ENCODE measurements at regions not wholly inside any gene's neighbourhood (a gene's known extent, or its start where the extent isn't known, plus 50 kb on each side); places are given as distances from the start of the nearest gene placed in this dataset.

DNA sequence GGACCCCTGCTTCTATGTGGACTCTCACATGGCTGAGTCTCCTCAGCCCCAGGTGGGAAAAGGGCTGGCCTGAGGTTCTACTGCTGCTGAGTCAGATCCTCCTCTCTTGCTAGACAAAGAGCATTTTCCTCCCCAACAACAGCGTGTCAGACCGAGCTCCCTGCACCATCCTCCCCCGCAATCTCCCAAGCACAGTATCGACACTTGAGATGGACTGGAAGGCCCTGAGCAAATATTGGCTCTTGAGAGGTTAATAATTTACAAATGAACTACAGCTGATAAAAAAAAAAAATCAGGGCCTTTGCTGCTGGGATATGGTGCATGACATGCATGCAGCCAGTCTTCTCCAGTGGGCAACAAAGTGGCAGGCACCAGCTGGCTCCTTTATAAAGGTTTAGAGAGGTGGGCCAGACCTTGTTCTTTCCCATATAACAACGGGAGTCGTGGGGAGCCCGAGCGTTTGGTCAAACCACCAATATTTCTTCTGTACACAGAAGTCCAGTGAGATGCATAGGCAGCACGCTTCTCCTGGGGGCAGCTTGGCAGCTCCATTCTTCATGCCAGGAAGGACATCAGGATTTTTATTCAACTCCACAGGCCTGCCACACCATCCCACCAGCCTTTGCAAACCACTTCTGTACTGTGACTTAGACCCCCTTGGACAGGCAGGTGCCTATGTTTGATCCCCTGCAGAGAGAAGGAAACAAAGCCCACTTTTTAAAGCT lies 55.4 kb upstream of the CAMK1G start:
- ChIA-PET POLR2A (no interaction called here), CTCF (interaction anchor here (0.8 to 1.7 kb wide), 3 partner anchors 15 to 62 kb away, joined by 3 to 6 read pairs (median 5); no protein-coding TSS in a partner anchor)

DNA sequence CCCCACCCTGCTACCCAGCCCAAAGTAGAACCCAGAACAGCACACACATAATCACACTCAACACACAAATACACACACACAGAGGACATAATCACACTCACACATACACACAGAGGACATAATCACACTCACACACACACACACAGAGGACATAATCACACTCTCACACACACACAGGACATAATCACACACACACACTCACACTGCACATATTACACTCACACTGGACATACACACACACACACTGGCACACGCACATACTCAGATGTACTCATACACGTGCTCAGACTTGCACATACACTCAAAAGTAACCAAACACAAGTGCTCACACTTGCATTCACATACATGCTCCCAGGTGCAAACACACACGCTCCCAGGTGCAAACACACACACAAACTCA lies 54.3 kb upstream of the CAMK1G start:
- H3K27ac ChIP-seq (ENCODE audit: extremely low read depth, low read depth, low read length): no peak overlapping the region
- H3K4me3 ChIP-seq (ENCODE audit: low read depth, low read length): no peak overlapping the region
- CTCF ChIA-PET: no interaction called here
- no peaks in the 10 kb centered on the region for H3K36me3 ChIP-seq (ENCODE audit: control insufficient read depth in 2 of 2, insufficient read depth in 1 of 2, low read length in 2 of 2)
- TF ChIP-seq ZNF175 (tag by site-specific recombination; IDR thresholded peaks at IDR 0.05) (no peak), ZNF521 (tag by site-specific recombination; IDR thresholded peaks at IDR 0.05) (0 out of 2 replicates have a peak, but pooled peaks have one; percentile 83)
- TF ChIP-seq, protein P1, sequence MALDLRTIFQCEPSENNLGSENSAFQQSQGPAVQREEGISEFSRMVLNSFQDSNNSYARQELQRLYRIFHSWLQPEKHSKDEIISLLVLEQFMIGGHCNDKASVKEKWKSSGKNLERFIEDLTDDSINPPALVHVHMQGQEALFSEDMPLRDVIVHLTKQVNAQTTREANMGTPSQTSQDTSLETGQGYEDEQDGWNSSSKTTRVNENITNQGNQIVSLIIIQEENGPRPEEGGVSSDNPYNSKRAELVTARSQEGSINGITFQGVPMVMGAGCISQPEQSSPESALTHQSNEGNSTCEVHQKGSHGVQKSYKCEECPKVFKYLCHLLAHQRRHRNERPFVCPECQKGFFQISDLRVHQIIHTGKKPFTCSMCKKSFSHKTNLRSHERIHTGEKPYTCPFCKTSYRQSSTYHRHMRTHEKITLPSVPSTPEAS (tag by site-specific recombination; IDR thresholded peaks at IDR 0.05): peak; percentile 46; the same call in 1 of the 2 replicates
- no peaks in the 10 kb centered on the region for H3K9me3 ChIP-seq (ENCODE audit: control insufficient read depth, insufficient read depth, low read depth, low read length)
- no peaks in the 10 kb centered on the region for H3K4me1 ChIP-seq (ENCODE audit: control insufficient read depth, insufficient read depth, low read length)
- POLR2A ChIA-PET: no interaction called here

More for the DNA sequence above, 55.4 kb upstream of the CAMK1G start:
- Histone ChIP-seq H3K27ac (ENCODE audit: extremely low read depth, low read depth, low read length) (no peak overlapping the region), H3K4me1 (ENCODE audit: control insufficient read depth, insufficient read depth, low read length) (no peaks in the 10 kb centered on the region), H3K36me3 (ENCODE audit: control insufficient read depth in 2 of 2, insufficient read depth in 1 of 2, low read length in 2 of 2) (no peaks in the 10 kb centered on the region), H3K4me3 (ENCODE audit: low read depth, low read length) (no peak overlapping the region), H3K9me3 (ENCODE audit: control insufficient read depth, insufficient read depth, low read depth, low read length) (no peaks in the 10 kb centered on the region)
- TF ChIP-seq, protein P2, sequence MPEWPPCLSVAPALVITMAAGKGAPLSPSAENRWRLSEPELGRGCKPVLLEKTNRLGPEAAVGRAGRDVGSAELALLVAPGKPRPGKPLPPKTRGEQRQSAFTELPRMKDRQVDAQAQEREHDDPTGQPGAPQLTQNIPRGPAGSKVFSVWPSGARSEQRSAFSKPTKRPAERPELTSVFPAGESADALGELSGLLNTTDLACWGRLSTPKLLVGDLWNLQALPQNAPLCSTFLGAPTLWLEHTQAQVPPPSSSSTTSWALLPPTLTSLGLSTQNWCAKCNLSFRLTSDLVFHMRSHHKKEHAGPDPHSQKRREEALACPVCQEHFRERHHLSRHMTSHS (tag by site-specific recombination; IDR thresholded peaks at IDR 0.05): no peak
- TF ChIP-seq ZNF549 (tag by site-specific recombination; IDR thresholded peaks at IDR 0.05) (no peak), ZBTB17 (tag by site-specific recombination; IDR thresholded peaks at IDR 0.05) (no peak), ZNF837 (tag by site-specific recombination; IDR thresholded peaks at IDR 0.05) (no peak), ZNF19 (tag by site-specific recombination; IDR thresholded peaks at IDR 0.05; ENCODE audit: low read depth) (no peak), ZNF350 (tag by site-specific recombination; IDR thresholded peaks at IDR 0.05) (no peak), ZNF747 (tag by site-specific recombination; IDR thresholded peaks at IDR 0.05) (no peak), ZNF830 (tag by site-specific recombination; IDR thresholded peaks at IDR 0.05; ENCODE audit: low read depth) (no peak), REPIN1 (tag by site-specific recombination; IDR thresholded peaks at IDR 0.05; ENCODE audit: low read depth) (no peak), ZNF266 (tag by site-specific recombination; IDR thresholded peaks at IDR 0.05; ENCODE audit: low read depth) (no peak), KLF8 (tag by site-specific recombination; IDR thresholded peaks at IDR 0.05) (no peak), ZNF10 (tag by site-specific recombination; IDR thresholded peaks at IDR 0.05) (no peak), ZNF155 (tag by site-specific recombination; IDR thresholded peaks at IDR 0.05) (no peak), ZNF391 (tag by site-specific recombination; IDR thresholded peaks at IDR 0.05; ENCODE audit: borderline replicate concordance, low read depth) (no peak), SP2 (tag by site-specific recombination; IDR thresholded peaks at IDR 0.05) (no peak), EGR2 (tag by site-specific recombination; IDR thresholded peaks at IDR 0.05; ENCODE audit: low read depth) (no peak)
- TF ChIP-seq, protein P3, sequence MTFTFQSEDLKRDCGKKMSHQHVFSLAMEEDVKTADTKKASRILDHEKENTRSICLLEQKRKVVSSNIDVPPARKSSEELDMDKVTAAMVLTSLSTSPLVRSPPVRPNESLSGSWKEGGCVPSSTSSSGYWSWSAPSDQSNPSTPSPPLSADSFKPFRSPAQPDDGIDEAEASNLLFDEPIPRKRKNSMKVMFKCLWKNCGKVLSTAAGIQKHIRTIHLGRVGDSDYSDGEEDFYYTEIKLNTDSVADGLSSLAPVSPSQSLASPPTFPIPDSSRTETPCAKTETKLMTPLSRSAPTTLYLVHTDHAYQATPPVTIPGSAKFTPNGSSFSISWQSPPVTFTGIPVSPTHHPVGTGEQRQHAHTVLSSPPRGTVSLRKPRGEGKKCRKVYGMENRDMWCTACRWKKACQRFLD (tag by site-specific recombination; IDR thresholded peaks at IDR 0.05): no peak
- TF ChIP-seq, protein P4, sequence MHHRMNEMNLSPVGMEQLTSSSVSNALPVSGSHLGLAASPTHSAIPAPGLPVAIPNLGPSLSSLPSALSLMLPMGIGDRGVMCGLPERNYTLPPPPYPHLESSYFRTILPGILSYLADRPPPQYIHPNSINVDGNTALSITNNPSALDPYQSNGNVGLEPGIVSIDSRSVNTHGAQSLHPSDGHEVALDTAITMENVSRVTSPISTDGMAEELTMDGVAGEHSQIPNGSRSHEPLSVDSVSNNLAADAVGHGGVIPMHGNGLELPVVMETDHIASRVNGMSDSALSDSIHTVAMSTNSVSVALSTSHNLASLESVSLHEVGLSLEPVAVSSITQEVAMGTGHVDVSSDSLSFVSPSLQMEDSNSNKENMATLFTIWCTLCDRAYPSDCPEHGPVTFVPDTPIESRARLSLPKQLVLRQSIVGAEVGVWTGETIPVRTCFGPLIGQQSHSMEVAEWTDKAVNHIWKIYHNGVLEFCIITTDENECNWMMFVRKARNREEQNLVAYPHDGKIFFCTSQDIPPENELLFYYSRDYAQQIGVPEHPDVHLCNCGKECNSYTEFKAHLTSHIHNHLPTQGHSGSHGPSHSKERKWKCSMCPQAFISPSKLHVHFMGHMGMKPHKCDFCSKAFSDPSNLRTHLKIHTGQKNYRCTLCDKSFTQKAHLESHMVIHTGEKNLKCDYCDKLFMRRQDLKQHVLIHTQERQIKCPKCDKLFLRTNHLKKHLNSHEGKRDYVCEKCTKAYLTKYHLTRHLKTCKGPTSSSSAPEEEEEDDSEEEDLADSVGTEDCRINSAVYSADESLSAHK (tag by site-specific recombination; IDR thresholded peaks at IDR 0.05): no peak
- TF ChIP-seq, protein P5, sequence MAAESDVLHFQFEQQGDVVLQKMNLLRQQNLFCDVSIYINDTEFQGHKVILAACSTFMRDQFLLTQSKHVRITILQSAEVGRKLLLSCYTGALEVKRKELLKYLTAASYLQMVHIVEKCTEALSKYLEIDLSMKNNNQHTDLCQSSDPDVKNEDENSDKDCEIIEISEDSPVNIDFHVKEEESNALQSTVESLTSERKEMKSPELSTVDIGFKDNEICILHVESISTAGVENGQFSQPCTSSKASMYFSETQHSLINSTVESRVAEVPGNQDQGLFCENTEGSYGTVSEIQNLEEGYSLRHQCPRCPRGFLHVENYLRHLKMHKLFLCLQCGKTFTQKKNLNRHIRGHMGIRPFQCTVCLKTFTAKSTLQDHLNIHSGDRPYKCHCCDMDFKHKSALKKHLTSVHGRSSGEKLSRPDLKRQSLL (tag by site-specific recombination; IDR thresholded peaks at IDR 0.05): no peak
- TF ChIP-seq, protein P6, sequence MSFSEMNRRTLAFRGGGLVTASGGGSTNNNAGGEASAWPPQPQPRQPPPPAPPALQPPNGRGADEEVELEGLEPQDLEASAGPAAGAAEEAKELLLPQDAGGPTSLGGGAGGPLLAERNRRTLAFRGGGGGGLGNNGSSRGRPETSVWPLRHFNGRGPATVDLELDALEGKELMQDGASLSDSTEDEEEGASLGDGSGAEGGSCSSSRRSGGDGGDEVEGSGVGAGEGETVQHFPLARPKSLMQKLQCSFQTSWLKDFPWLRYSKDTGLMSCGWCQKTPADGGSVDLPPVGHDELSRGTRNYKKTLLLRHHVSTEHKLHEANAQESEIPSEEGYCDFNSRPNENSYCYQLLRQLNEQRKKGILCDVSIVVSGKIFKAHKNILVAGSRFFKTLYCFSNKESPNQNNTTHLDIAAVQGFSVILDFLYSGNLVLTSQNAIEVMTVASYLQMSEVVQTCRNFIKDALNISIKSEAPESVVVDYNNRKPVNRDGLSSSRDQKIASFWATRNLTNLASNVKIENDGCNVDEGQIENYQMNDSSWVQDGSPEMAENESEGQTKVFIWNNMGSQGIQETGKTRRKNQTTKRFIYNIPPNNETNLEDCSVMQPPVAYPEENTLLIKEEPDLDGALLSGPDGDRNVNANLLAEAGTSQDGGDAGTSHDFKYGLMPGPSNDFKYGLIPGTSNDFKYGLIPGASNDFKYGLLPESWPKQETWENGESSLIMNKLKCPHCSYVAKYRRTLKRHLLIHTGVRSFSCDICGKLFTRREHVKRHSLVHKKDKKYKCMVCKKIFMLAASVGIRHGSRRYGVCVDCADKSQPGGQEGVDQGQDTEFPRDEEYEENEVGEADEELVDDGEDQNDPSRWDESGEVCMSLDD (tag by site-specific recombination; IDR thresholded peaks at IDR 0.05): no peak
